ENCODE measurements at regions not wholly inside any gene's neighbourhood (a gene's known extent, or its start where the extent isn't known, plus 50 kb on each side); places are given as distances from the start of the nearest gene placed in this dataset.

GRCh38 chr12:90322006-90322405 is 613.4 kb upstream of the ATP2B1 start:
- DNase-seq (ENCODE audit: low read depth in 2 of 2) = no peak

DNA sequence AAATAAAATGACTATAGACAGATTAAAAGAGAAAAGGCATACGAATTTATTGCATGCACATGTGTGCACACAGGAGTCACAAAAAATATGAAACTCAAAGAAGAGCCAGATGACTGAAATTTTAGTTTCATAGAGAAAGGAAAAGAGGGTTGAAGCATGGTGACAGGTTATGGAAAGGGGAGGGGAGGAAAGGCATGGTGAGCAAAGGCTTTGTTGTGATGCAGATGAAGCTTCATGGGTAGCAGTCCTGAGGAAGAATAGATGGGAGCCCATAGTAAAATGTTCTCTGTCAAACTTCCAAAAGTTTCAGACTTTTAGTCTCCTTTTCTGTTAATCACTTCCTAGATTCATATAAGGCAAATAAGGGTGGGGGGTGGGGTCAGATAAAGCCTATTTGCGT is 612.7 kb upstream of the ATP2B1 start:
- DNase-seq (ENCODE audit: low read depth in 2 of 2) = no peak

DNA sequence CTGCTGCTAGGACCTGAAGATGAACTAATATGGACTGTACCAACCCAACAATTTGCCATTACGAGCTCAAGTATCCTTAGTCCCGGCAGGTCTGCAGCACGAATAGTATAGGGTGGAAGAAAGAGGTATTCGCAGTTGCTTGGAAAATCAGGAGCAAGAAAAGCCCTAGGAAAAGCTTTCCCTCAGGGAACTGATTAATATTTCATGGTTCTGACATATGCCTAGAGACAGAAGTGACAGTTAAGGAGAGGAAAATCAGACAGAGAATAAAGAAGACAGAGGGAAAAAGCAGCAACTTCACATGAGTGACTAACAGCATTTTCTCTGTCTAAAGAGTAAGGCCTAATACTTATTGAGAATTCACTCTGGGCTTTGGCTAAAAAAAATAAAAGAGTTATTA is 602.9 kb upstream of the ATP2B1 start:
- no peak for DNase-seq (ENCODE audit: low read depth in 2 of 2)

GRCh38 chr12:90305379-90305778 is 596.7 kb upstream of the ATP2B1 start:
- no peak for DNase-seq (ENCODE audit: low read depth in 2 of 2)

- DNase-seq (ENCODE audit: low read depth in 2 of 2) = no peak
Measured at GRCh38 chr12:90304231-90304630, 595.6 kb upstream of the ATP2B1 start.

DNA sequence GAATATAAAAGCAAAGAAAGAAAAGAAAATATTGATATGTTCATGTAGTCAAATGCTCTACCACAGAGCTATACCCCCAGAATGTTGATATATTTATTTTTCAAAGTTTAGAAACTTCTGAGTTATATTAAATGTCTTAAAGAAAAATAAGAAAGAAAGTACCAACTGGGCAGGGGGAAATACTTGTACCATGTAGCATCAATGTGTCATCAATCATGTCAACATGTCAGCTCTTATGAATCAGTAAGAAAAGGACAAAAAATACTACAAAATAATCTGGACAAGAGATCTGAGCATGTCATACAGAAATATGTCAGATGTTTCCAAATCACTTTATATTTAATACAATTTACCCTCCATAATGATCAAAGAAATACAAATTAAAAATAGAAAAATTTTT is 595.1 kb upstream of the ATP2B1 start:
- no peak for DNase-seq (ENCODE audit: low read depth in 2 of 2)

GRCh38 chr12:90301561-90302133 is 593.0 kb upstream of the ATP2B1 start:
- no peak for DNase-seq (ENCODE audit: low read depth in 2 of 2)

GRCh38 chr12:90301095-90301494 is 592.5 kb upstream of the ATP2B1 start:
- DNase-seq (ENCODE audit: low read depth in 2 of 2) = no peak

DNA sequence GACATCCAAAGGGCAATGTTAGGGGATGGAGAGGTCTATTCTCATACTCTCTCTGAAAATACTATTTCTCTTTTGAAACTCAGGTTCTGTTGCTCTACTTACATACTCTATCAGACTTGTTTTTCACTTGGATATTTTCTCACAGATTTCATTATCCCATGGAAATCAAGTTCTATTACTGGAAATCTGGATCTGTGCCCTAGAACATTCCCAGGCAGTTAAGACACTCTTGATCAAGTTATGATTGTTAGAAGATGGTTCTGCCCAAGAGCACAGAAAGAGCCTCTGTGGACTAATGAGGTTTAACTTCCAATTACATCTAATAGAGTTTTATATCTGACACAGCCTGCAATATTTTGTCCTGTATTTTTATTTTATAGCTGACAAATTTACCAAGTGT is 591.0 kb upstream of the ATP2B1 start:
- no peak for DNase-seq (ENCODE audit: low read depth in 2 of 2)

DNA sequence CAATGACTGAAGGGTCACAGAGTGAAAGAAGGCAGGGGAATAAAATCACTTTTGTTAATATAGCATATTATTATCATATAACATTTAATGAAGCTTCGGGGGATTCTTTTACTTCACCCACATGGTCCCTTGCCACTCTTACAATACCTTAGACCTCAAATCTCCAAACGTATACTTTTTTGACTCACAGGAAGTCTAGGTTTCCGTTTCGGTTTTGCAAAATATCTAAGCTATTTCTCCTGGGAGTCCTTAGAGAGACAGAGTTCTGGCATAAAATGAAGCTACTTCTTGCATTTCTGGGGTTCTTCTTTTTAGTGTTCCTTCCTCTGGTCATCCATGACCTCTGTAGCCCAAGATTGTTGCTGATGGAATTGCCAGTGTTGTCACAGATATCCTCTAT is 590.5 kb upstream of the ATP2B1 start:
- DNase-seq (ENCODE audit: low read depth in 2 of 2) = no peak

- DNase-seq (ENCODE audit: low read depth in 2 of 2) = no peak
Measured at GRCh38 chr12:90298289-90298948, 589.8 kb upstream of the ATP2B1 start.

DNA sequence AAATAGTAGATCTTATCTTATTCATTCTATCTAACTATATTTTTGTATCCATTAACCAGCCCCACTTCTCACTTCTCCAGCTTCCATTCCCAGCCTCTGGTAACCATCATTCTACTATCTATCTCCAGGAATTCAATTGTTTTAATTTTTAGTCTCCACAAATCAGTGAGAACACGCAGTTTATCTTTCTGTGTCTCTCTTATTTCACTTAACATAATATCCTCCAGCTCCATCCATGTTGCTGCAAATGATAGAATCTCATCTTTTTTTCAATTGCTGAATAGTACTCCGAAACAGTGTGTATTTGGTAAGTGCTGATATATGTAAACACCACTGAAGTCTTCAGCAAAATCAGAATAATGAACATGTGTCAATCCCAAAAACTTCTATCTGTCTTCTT is 587.2 kb upstream of the ATP2B1 start:
- no peak for DNase-seq (ENCODE audit: low read depth in 2 of 2)

- DNase-seq (ENCODE audit: low read depth in 2 of 2) = no peak
Measured at GRCh38 chr12:90292183-90292582, 583.5 kb upstream of the ATP2B1 start.

DNA sequence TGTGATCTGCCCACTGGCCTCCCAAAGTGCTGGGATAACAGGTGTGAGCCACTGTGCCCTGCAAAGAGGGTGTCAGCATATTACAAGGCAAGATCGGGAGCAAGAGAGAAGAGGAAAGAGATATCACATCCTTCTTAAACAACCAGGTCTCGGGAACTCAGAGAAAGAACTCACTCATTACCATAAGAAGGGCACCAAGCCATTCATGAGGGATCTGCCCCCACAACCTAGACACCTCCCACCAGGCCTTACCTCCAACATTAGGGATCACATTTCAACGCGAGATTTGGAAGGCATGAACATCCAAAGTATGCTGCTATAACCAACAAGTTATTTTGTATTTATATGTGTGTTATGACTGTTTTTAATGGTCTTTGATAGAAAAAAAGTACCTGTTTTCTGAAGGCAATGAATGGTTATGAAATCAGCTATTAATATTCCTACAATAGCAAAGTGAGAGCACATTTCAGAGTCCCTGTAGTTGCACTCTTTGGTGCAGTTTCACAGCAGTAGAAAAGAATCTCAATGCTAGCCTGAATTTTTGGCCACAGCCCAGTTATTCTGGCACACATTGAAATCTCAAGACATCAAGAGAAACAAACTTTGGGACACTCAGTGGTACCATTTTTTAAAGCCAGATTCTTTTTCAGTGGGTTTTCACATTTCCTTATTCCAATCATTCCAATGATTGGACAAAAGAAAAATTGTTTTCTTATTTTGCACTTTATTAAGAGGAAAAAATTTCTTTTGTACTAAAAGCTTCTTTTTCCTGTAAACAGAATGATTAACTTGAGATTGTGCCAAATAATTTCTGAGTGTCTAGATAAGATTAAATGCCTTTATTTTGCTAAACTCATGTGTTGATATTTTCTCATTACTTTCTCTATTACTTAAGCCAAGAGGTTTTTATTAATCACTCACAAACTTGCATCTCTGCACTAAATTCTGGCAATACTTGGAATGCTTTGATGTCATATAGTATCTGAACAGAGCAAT is 582.6 kb upstream of the ATP2B1 start:
- DNase-seq (ENCODE audit: low read depth in 2 of 2) = no peak

GRCh38 chr12:90287585-90287984 is 578.9 kb upstream of the ATP2B1 start:
- DNase-seq (ENCODE audit: low read depth in 2 of 2) = no peak

GRCh38 chr12:90281154-90281868 is 572.7 kb upstream of the ATP2B1 start:
- DNase-seq (ENCODE audit: low read depth in 2 of 2) = no peak

GRCh38 chr12:90280564-90281058 is 572.0 kb upstream of the ATP2B1 start:
- DNase-seq (ENCODE audit: low read depth in 2 of 2) = no peak

- no peak for DNase-seq (ENCODE audit: low read depth in 2 of 2)
Measured at GRCh38 chr12:90280033-90280432, 571.4 kb upstream of the ATP2B1 start.

DNA sequence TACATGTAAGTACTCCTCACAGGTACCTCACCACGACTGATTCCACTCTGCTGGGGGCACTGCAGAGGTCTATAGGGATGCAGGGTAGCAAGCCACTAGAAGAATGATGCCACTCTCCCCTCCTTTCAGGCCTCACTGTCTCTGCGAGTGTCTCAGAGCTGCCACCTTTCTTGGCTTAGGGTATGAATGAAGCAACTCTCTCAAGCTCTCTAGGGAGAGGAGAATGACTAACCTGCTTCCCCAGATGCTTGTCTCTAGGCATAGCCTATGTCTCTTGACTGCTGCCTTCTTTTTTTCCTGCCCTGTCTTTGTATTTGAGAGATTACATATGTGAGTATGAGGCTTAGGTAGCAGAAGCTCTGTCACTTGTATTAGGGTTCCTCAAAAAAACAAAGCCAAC is 566.5 kb upstream of the ATP2B1 start:
- DNase-seq (ENCODE audit: low read depth in 2 of 2) = no peak

- no peak for DNase-seq (ENCODE audit: low read depth in 2 of 2)
Measured at GRCh38 chr12:90274407-90274806, 565.8 kb upstream of the ATP2B1 start.

DNA sequence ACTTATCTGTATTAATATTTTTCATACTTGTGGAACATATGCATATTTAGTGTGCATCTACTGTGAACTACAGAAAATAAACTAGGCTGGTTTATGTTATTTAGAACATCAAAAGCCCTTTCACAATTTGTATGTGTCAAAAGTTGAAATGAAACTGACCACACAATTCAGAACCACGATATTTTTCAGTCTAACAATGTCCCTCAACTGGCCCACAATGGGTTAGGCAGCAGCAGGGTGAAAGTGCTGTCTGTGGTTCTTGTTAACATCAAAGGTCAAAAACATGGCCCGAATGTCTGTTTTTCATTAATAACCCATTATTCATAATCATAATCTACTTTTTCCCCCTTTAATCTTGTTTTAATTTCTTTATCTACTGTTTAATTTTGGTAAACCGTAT is 559.9 kb upstream of the ATP2B1 start:
- DNase-seq (ENCODE audit: low read depth in 2 of 2) = no peak

DNA sequence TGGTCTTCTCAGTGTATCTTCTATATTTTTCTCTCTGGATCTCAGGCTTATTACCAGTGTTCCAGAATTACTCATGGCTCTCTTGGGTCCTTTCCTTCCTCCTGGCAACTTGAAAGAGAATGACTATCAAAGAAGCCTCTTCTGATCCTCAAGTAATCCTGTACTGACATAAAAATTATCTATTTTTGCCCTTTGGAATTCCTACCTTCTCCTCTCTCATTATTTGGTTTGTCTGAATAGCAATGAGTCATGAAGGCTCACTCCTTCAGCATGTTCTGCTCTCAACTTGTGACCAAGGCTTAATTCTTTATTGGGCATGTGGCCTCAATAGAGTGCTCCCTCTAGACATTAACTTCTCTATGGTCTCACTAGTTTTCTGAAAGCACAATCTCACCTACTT is 553.6 kb upstream of the ATP2B1 start:
- DNase-seq (ENCODE audit: low read depth in 2 of 2) = no peak
